Stimulated activated naive CD8-positive, alpha-beta T cell treated with anti-CD3 and anti-CD28 coated beads, Interleukin-15, amount 100 ng/mL, for 72 hours (primary cell): ENCODE measurements at regions not wholly inside any gene's neighbourhood (a gene's known extent, or its start where the extent isn't known, plus 50 kb on each side); places are given as distances from the start of the nearest gene placed in this dataset.

Experiments
- ATAC-seq: fragments of 150-1000 bp; cut with Tn5 transposase; 2 replicates; pipeline ENCODE4 v1.10.0; 2021; ENCODE audit warnings: mild to moderate bottlenecking, moderate library complexity
- DNase-seq, 2 donors: peaks; one replicate each; pipeline ENCODE4 v3.0.0; 2021 to 2022
- H3K27ac Mint-ChIP-seq, 2 donors: one replicate each; pipeline ENCODE4 v1.8.0; 2022; ENCODE audit warnings: mild to moderate bottlenecking in 2 of 2, mixed read lengths in 2 of 2, moderate library complexity in 2 of 2
- H3K27me3 Mint-ChIP-seq: one replicate; pipeline ENCODE4 v1.8.0; 2022; ENCODE audit warnings: mixed read lengths
- H3K4me1 Mint-ChIP-seq: one replicate; pipeline ENCODE4 v1.8.0; 2022; ENCODE audit warnings: mild to moderate bottlenecking, mixed read lengths
- H3K4me3 Mint-ChIP-seq, 2 donors: one replicate each; pipeline ENCODE4 v1.8.0; 2022; ENCODE audit warnings: mild to moderate bottlenecking in 2 of 2, mixed read lengths in 2 of 2, moderate library complexity in 1 of 2
- H3K9me3 Mint-ChIP-seq, 2 donors: one replicate each; pipeline ENCODE4 v1.8.0; 2022; ENCODE audit warnings: mixed read lengths in 2 of 2

DNA sequence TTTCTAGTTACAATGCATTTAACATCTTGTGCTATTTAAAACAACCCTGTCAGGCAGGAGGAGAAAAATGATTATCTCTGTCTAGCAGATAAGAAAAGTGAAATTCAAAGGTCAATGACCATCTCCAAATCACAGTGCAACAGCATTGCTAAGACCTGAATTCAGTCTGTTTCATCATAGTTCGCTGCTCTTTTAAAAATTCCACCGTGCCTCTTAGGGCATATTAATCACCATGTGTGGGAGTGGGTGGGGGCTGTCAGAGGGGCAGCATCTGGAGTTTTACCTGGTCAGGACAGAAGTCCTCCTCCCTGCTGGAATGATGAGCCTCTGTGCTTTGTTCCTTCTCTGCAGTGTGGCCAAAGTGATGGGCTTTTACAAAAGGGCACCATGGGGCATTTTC is 418.7 kb upstream of the RGPD4 start:
- no peaks in the 10 kb centered on the region for H3K27me3 Mint-ChIP-seq
- no peak overlapping the region for H3K4me3 Mint-ChIP-seq
- H3K27ac Mint-ChIP-seq: no peak overlapping the region
- ATAC-seq (no peak), DNase-seq (no peak)
- peaks cover 0 to 4% of the 10 kb centered on the region in 2 donors for H3K9me3 Mint-ChIP-seq
- H3K4me1 Mint-ChIP-seq: no peaks in the 10 kb centered on the region

DNA sequence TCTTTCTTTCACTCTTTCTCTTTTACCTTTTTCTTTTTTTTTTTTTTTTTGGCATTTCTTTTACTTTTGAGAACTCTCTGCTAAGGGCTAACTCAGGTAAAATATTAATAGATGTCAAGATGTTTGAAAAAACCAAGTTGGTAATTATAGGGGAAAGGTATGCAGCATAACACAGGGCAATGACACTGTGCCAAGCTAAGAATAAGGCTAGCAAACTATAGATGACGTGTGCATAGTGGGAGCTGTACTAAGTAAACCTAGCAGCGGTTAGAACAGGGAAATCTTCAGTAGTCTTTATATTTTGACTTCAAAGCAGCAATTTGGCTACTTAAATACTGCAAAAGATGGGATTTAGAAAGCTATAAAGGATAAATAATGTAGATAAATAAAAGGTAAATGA is 415.4 kb upstream of the RGPD4 start:
- Mint-ChIP-seq H3K9me3 (peaks cover 5 to 8% of the 10 kb centered on the region in 2 donors), H3K4me1 (no peaks in the 10 kb centered on the region), H3K27ac (no peak overlapping the region), H3K27me3 (no peaks in the 10 kb centered on the region), H3K4me3 (no peak overlapping the region)
- DNase-seq (no peak), ATAC-seq (no peak)

DNA sequence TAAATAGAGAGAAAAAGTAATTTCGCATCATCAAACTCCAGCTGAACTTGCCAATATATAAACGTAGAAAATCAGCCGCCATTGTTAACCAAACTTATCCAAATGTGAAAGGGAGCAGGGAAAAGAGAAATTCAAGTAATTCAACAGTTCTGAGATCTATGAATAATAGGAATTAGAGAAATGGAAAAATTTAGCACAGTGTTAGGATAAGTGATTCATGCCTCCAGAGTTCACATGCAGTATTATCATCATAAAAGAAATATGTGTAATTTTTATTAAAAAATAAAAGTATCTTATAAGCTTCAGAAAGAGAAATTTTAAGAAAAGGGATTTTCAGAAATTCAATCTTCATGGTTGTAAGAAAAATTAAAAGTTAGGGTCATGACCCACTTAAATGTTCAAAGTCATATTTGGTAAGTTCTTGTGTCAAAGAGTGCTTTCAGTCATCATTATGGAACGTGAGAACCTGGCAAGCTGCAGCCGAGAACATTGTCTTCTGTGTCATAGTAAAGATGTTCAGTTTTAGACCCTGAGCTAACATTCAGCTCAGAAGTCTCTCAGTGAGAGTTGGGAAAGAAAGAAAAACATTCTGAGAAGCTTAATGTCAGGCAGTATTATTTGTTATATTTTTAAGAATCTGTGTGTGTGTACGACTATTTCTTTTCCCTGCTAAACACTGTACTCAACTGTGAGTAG is 414.3 kb upstream of the RGPD4 start:
- Mint-ChIP-seq H3K27ac (no peak overlapping the region), H3K9me3 (peaks cover 9 to 11% of the 10 kb centered on the region in 2 donors), H3K27me3 (no peaks in the 10 kb centered on the region), H3K4me1 (no peaks in the 10 kb centered on the region), H3K4me3 (no peak overlapping the region)
- DNase-seq (no peak), ATAC-seq (no peak)

DNA sequence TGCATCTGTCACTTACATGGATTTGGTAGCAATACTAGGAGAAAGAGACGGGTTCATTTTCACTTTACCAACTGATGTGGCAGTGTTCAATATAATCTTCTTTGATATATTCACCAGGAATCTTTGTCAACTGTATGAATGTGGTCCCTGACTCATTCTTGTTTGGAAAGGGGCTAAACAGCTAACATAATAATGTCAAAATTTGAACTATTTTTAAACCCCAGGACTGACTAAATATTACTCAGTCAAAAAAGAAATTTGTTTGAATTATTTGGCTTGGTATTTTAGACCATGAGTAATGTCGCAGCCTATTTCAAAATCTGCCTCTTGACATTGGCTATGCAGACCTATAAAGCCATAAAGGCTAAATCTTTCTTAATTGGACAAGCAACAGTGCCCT is 413.7 kb upstream of the RGPD4 start:
- no peak overlapping the region for H3K4me3 Mint-ChIP-seq
- no peak for ATAC-seq
- peaks cover 9 to 13% of the 10 kb centered on the region in 2 donors for H3K9me3 Mint-ChIP-seq
- DNase-seq: no peak
- H3K27me3 Mint-ChIP-seq: no peaks in the 10 kb centered on the region
- no peaks in the 10 kb centered on the region for H3K4me1 Mint-ChIP-seq
- no peak overlapping the region for H3K27ac Mint-ChIP-seq

- H3K9me3 Mint-ChIP-seq: peaks cover 9 to 13% of the 10 kb centered on the region in 2 donors
- ATAC-seq (no peak), DNase-seq (no peak)
- no peak overlapping the region for H3K4me3 Mint-ChIP-seq
- no peaks in the 10 kb centered on the region for H3K27me3 Mint-ChIP-seq
- no peak overlapping the region for H3K27ac Mint-ChIP-seq
- no peaks in the 10 kb centered on the region for H3K4me1 Mint-ChIP-seq
These were observed 412.3 kb upstream of the RGPD4 start for GRCh38 chr2:107414376-107414775.

- ATAC-seq: no peak
- no peak for DNase-seq
- Mint-ChIP-seq H3K4me1 (no peaks in the 10 kb centered on the region), H3K4me3 (no peak overlapping the region), H3K27ac (no peak overlapping the region), H3K27me3 (no peaks in the 10 kb centered on the region), H3K9me3 (peaks cover 9% of the 10 kb centered on the region in 2 donors)
These were observed 408.0 kb upstream of the RGPD4 start for GRCh38 chr2:107418708-107419107.

- H3K4me3 Mint-ChIP-seq: no peak overlapping the region
- no peaks in the 10 kb centered on the region for H3K27me3 Mint-ChIP-seq
- no peaks in the 10 kb centered on the region for H3K4me1 Mint-ChIP-seq
- DNase-seq (no peak), ATAC-seq (no peak)
- no peak overlapping the region for H3K27ac Mint-ChIP-seq
- H3K9me3 Mint-ChIP-seq: peaks cover 9% of the 10 kb centered on the region in 2 donors
These were observed 407.5 kb upstream of the RGPD4 start for GRCh38 chr2:107419191-107419590.

- H3K9me3 Mint-ChIP-seq: peaks cover 0 to 15% of the 10 kb centered on the region in 2 donors
- no peak overlapping the region for H3K27ac Mint-ChIP-seq
- no peak overlapping the region for H3K4me3 Mint-ChIP-seq
- no peaks in the 10 kb centered on the region for H3K27me3 Mint-ChIP-seq
- no peaks in the 10 kb centered on the region for H3K4me1 Mint-ChIP-seq
- no peak for ATAC-seq
- no peak for DNase-seq
These were observed 397.9 kb upstream of the RGPD4 start for GRCh38 chr2:107428781-107429180.

GRCh38 chr2:107430006-107430405 is 396.7 kb upstream of the RGPD4 start:
- Mint-ChIP-seq H3K9me3 (peaks cover 0 to 15% of the 10 kb centered on the region in 2 donors), H3K4me1 (no peaks in the 10 kb centered on the region), H3K27ac (no peak overlapping the region), H3K4me3 (no peak overlapping the region), H3K27me3 (no peaks in the 10 kb centered on the region)
- ATAC-seq (no peak), DNase-seq (no peak)

DNA sequence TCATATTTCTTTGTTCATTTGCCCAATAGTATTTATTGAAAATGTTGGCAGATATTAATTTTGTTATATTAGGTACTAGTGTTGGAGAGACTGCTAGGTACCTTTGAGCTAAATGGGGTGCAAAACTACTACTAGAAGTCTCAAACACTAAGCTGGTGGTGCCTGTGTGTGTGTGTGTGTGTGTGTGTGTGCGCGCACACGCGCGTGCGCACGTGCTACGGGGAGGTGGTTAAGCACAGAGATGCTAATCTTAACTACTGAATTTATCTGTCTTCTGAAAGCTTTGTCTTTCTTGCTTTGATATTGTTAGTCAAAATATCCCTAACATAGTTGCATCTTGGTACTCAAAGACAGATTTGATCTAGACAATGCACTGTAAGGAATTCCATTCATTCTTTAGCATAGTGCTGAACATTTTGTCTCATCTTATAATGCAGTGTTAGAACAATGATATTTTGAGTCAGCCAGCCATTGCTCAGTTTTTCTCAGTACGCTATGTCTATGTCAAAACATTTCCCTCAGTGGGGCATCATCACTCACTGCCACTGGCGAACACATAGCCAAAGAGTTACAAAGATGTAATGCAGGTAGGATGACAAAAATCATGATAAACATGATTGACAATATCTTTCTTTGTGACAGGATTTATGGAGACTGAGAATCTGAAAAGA is 396.0 kb upstream of the RGPD4 start:
- Mint-ChIP-seq H3K9me3 (peaks cover 0 to 15% of the 10 kb centered on the region in 2 donors), H3K27ac (no peak overlapping the region), H3K4me1 (no peaks in the 10 kb centered on the region), H3K4me3 (no peak overlapping the region), H3K27me3 (no peaks in the 10 kb centered on the region)
- no peak for ATAC-seq
- DNase-seq: no peak

GRCh38 chr2:107436281-107436680 is 390.4 kb upstream of the RGPD4 start:
- H3K9me3 Mint-ChIP-seq: peaks cover 0 to 7% of the 10 kb centered on the region in 2 donors
- DNase-seq (no peak), ATAC-seq (no peak)
- H3K4me1 Mint-ChIP-seq: no peaks in the 10 kb centered on the region
- H3K4me3 Mint-ChIP-seq: no peak overlapping the region
- H3K27ac Mint-ChIP-seq: no peak overlapping the region
- no peaks in the 10 kb centered on the region for H3K27me3 Mint-ChIP-seq

DNA sequence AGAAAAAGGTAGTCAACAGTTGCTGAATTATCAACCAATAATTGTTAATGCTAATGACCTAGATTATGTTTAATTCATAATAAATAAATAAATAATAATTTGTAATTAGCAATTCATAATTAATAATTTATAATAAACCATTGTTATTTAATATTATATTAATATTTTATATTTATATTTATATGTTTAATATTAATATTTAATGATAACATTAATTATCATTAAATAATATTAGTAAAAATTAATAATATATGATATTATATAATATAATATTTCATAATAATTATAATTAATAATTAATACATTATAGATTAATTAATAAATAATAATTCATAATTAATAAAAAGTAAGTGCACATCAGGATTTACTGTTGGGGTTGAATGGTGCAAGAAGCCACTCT is 389.4 kb upstream of the RGPD4 start:
- peaks cover 0 to 7% of the 10 kb centered on the region in 2 donors for H3K9me3 Mint-ChIP-seq
- no peaks in the 10 kb centered on the region for H3K4me1 Mint-ChIP-seq
- no peak for ATAC-seq
- H3K27ac Mint-ChIP-seq: no peak overlapping the region
- no peaks in the 10 kb centered on the region for H3K27me3 Mint-ChIP-seq
- no peak overlapping the region for H3K4me3 Mint-ChIP-seq
- no peak for DNase-seq

- Mint-ChIP-seq H3K4me1 (no peaks in the 10 kb centered on the region), H3K27ac (no peak overlapping the region), H3K9me3 (peaks cover 0 to 7% of the 10 kb centered on the region in 2 donors), H3K27me3 (no peaks in the 10 kb centered on the region), H3K4me3 (no peak overlapping the region)
- ATAC-seq: no peak
- DNase-seq: no peak
These were observed 388.9 kb upstream of the RGPD4 start for GRCh38 chr2:107437807-107438206.

- no peak overlapping the region for H3K4me3 Mint-ChIP-seq
- no peak for ATAC-seq
- H3K4me1 Mint-ChIP-seq: no peaks in the 10 kb centered on the region
- peaks cover 7 to 13% of the 10 kb centered on the region in 2 donors for H3K9me3 Mint-ChIP-seq
- no peak for DNase-seq
- no peak overlapping the region for H3K27ac Mint-ChIP-seq
- no peaks in the 10 kb centered on the region for H3K27me3 Mint-ChIP-seq
These were observed 378.5 kb upstream of the RGPD4 start for GRCh38 chr2:107448160-107448559.

- ATAC-seq: no peak
- Mint-ChIP-seq H3K9me3 (peaks cover 19 to 28% of the 10 kb centered on the region in 2 donors), H3K27me3 (no peaks in the 10 kb centered on the region), H3K27ac (no peak overlapping the region), H3K4me1 (no peaks in the 10 kb centered on the region), H3K4me3 (no peak overlapping the region)
- DNase-seq: no peak
These were observed 365.4 kb upstream of the RGPD4 start for GRCh38 chr2:107461301-107461700.

- Mint-ChIP-seq H3K27ac (no peak overlapping the region), H3K9me3 (peaks cover 19 to 28% of the 10 kb centered on the region in 2 donors), H3K27me3 (no peaks in the 10 kb centered on the region), H3K4me1 (no peaks in the 10 kb centered on the region), H3K4me3 (no peak overlapping the region)
- ATAC-seq: no peak
- DNase-seq: no peak
These were observed 364.5 kb upstream of the RGPD4 start for GRCh38 chr2:107462181-107462580.
